ENCODE measurements at regions not wholly inside any gene's neighbourhood (a gene's known extent, or its start where the extent isn't known, plus 50 kb on each side); places are given as distances from the start of the nearest gene placed in this dataset.

DNA sequence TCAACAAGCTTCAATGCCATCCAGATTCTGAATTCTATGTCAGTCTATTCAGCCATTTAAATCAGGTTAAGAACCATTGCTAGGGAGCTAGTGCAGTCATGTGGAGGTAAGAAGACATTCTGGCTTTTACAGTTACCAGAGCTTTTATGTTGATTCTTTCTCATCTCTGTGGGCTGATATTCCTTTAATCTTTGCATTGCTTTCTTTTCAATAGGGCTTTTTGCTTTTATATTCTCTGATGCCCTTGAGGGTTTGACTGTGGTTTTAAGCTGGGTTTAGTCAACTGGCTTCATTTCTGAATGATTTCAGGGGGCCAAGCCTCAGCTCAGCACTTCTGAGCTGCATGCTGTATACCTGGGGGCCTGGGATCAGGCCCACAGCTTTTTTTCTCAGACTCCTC is 51.0 kb upstream of the GORAB start:
- Histone ChIP-seq H3K27me3 (ENCODE audit: control insufficient read depth in 3 of 3, insufficient read depth in 3 of 3, low read length in 3 of 3) (no peaks in the 10 kb centered on the region), H3K27ac (ENCODE audit: low read depth in 1 of 3, low read length in 2 of 3) (no peak overlapping the region), H3K4me3 (ENCODE audit: low read depth in 1 of 3, low read length in 3 of 3) (no peak overlapping the region), H3K36me3 (ENCODE audit: control insufficient read depth in 3 of 3, insufficient read depth in 2 of 3, low read depth in 1 of 3, low read length in 3 of 3) (no peaks in the 10 kb centered on the region), H3K9me3 (ENCODE audit: control insufficient read depth in 2 of 2, insufficient read depth in 1 of 2, low read depth in 1 of 2, low read length in 1 of 2) (no peaks in the 10 kb centered on the region), H3K4me1 (ENCODE audit: control insufficient read depth in 3 of 3, insufficient read depth in 2 of 3, low read depth in 1 of 3, low read length in 2 of 3) (no peaks in the 10 kb centered on the region)
- DNase-seq (no peak), FAIRE-seq (no peak)

All from small intestine (tissue), 7 donors.